ENCODE measurements at regions not wholly inside any gene's neighbourhood (a gene's known extent, or its start where the extent isn't known, plus 50 kb on each side); places are given as distances from the start of the nearest gene placed in this dataset.

DNA sequence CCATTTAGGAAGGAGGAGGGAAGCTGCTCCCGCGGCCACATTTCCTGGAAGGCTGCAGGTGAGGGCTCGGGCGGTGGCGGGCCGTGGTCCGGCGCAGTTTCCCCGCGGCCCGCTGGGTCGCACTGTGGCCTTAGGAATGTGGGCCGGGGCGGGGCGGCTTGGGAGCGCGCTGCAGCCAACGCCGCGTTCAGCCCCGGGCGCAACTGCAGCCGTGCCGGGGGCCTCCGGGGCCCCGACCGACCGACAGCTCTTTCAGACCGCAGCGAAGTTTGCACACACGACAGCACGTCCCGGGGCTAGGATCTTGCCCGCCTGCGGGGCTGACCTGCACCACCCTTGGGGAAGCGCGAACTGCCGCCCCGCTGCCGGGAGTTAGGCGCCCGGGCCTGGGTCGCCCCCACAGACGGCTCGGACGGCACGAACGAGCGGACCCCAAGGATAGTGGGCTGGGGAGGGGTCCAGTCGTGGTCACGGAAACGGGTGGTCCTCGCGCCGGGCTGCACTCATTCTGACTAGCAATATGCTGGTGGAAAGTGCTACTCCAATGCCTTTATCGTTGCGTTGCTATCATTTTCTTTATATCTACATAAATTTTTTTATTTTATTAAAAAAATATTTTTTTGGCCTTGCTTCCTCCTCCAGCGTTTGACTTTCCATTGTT, 69.9 kb upstream of the DLX2 start:
- TF ChIP-seq, protein P1, sequence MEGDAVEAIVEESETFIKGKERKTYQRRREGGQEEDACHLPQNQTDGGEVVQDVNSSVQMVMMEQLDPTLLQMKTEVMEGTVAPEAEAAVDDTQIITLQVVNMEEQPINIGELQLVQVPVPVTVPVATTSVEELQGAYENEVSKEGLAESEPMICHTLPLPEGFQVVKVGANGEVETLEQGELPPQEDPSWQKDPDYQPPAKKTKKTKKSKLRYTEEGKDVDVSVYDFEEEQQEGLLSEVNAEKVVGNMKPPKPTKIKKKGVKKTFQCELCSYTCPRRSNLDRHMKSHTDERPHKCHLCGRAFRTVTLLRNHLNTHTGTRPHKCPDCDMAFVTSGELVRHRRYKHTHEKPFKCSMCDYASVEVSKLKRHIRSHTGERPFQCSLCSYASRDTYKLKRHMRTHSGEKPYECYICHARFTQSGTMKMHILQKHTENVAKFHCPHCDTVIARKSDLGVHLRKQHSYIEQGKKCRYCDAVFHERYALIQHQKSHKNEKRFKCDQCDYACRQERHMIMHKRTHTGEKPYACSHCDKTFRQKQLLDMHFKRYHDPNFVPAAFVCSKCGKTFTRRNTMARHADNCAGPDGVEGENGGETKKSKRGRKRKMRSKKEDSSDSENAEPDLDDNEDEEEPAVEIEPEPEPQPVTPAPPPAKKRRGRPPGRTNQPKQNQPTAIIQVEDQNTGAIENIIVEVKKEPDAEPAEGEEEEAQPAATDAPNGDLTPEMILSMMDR (IDR thresholded peaks at IDR 0.05 in 2 of 3, conservative IDR thresholded peaks at IDR 0.05 in 1 of 3; ENCODE audit: borderline replicate concordance in 1 of 3, insufficient read depth in 1 of 3, low read depth in 2 of 3, low read length in 2 of 3): peak; percentile 73 to 86 (median 79)
- no peak for TF ChIP-seq EZH2 (IDR thresholded peaks at IDR 0.05)
- TF ChIP-seq EGR1 (IDR thresholded peaks at IDR 0.05; ENCODE audit: low read depth): no peak
- TF ChIP-seq POLR2AphosphoS5 (IDR thresholded peaks at IDR 0.05; ENCODE audit: low read depth, low read length): no peak
- TF ChIP-seq, protein P2, sequence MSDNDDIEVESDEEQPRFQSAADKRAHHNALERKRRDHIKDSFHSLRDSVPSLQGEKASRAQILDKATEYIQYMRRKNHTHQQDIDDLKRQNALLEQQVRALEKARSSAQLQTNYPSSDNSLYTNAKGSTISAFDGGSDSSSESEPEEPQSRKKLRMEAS (IDR thresholded peaks at IDR 0.05): no peak

Data from HCT116 (cell line).